B cell (primary cell): ENCODE measurements at regions not wholly inside any gene's neighbourhood (a gene's known extent, or its start where the extent isn't known, plus 50 kb on each side); places are given as distances from the start of the nearest gene placed in this dataset.

Experiments used
- EZH2 ChIP-seq: IDR thresholded peaks from 2 replicates; pipeline ENCODE4 v1.6.1; 2012; ENCODE audit warnings: borderline replicate concordance, low read depth, mild to moderate bottlenecking, moderate library complexity, low read length; ENCODE audit not compliant: insufficient read depth, poor library complexity, severe bottlenecking
- TF ChIP-seq, protein P1 (sequence below): fragments of 200-600 bp; IDR thresholded peaks from one replicate; pipeline ENCODE4 v1.8.0; 2022; ENCODE audit warnings: antibody characterized with exemption, mild to moderate bottlenecking

DNA sequence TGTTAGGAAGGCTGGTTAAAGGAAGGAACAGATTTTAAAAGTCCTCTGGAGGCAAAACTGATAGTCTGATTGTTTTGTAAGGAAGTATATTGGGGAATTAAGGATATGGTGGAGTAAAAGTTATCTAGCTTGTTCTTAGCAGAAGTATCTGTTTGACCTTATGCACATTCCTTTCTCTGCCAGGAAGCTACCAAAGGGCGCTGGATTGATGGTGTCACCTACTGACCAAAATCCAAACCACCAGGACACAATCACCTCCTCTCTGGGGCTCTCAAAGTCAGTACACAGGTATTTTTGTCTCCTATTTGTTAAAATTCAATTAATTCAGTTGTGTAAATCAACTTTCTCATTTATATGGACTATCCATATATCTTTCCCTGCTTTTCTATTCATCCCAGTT lies 484.5 kb downstream of the NUP35 start:
- TF ChIP-seq, protein P1, sequence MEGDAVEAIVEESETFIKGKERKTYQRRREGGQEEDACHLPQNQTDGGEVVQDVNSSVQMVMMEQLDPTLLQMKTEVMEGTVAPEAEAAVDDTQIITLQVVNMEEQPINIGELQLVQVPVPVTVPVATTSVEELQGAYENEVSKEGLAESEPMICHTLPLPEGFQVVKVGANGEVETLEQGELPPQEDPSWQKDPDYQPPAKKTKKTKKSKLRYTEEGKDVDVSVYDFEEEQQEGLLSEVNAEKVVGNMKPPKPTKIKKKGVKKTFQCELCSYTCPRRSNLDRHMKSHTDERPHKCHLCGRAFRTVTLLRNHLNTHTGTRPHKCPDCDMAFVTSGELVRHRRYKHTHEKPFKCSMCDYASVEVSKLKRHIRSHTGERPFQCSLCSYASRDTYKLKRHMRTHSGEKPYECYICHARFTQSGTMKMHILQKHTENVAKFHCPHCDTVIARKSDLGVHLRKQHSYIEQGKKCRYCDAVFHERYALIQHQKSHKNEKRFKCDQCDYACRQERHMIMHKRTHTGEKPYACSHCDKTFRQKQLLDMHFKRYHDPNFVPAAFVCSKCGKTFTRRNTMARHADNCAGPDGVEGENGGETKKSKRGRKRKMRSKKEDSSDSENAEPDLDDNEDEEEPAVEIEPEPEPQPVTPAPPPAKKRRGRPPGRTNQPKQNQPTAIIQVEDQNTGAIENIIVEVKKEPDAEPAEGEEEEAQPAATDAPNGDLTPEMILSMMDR: no peak
- TF ChIP-seq EZH2: no peak
